WTC11 (cell line): ENCODE measurements at regions not wholly inside any gene's neighbourhood (a gene's known extent, or its start where the extent isn't known, plus 50 kb on each side); places are given as distances from the start of the nearest gene placed in this dataset.
"Not testable (repeated sequence)": the region's sequence is repeated elsewhere in the genome, so short reads cannot be mapped to it uniquely, and the experiment has no call there.

Experiments
- ATAC-seq: fragments of 200-7000 bp; cut with Tn5 transposase; 2 replicates; pipeline ENCODE4 v1.10.0; 2021; ENCODE audit warnings: mild to moderate bottlenecking, moderate library complexity
- CTCF ChIA-PET: fragments of 300-600 bp; sonication (Branson Sonifier 250); formaldehyde crosslinking; loops from one replicate; lab custom pipeline; 2021; ENCODE audit warnings: antibody characterized with exemption; lab: Charles Lee
- POLR2A ChIA-PET: fragments of 350-600 bp; sonication (Branson Sonifier 250); formaldehyde crosslinking; loops from one replicate; lab custom pipeline; 2021; ENCODE audit warnings: antibody characterized with exemption; lab: Charles Lee
- DNase-seq: peaks from one replicate; pipeline ENCODE4 v3.0.0; 2021; ENCODE audit warnings: low spot score
- H3K27ac Mint-ChIP-seq: 2 replicates; pipeline ENCODE4 v1.8.0; 2021; ENCODE audit warnings: mixed read lengths
- H3K27me3 Mint-ChIP-seq: 2 replicates; pipeline ENCODE4 v1.8.0; 2021; ENCODE audit warnings: low read depth, mild to moderate bottlenecking, moderate library complexity, mixed read lengths
- H3K36me3 Mint-ChIP-seq: 2 replicates; pipeline ENCODE4 v1.8.0; 2021; ENCODE audit warnings: mixed read lengths
- H3K4me1 Mint-ChIP-seq: 2 replicates; pipeline ENCODE4 v1.8.0; 2022; ENCODE audit warnings: mixed read lengths
- H3K4me3 Mint-ChIP-seq: 2 replicates; pipeline ENCODE4 v1.8.0; 2021; ENCODE audit warnings: mild to moderate bottlenecking, moderate library complexity, mixed read lengths
- H3K9me3 Mint-ChIP-seq: 2 replicates; pipeline ENCODE4 v1.8.0; 2021; ENCODE audit warnings: mixed read lengths
- ETV6 ChIP-seq: sonication (generic); formaldehyde crosslinking; IDR thresholded peaks from 2 replicates; pipeline ENCODE4 v1.8.1; 2022; ENCODE audit warnings: mild to moderate bottlenecking, missing genetic modification reagents
- JAZF1 ChIP-seq: fragments of 250-450 bp; sonication (Bioruptor Pico); IDR thresholded peaks from 2 replicates; pipeline ENCODE4 v1.9.0; 2021; ENCODE audit warnings: moderate library complexity, mild to moderate bottlenecking, inconsistent platforms
- NFE2L1 ChIP-seq: sonication (generic); formaldehyde crosslinking; IDR thresholded peaks from 2 replicates; pipeline ENCODE4 v1.8.1; 2023; ENCODE audit warnings: missing genetic modification reagents
- NR3C1 ChIP-seq: sonication (generic); formaldehyde crosslinking; conservative IDR thresholded peaks from 2 replicates; pipeline ENCODE4 v1.8.1; 2023; ENCODE audit warnings: low read depth, mild to moderate bottlenecking, missing genetic modification reagents
- PRDM15 ChIP-seq: sonication (generic); formaldehyde crosslinking; IDR thresholded peaks from 2 replicates; pipeline ENCODE4 v1.8.0; 2022; ENCODE audit warnings: missing genetic modification reagents
- PREB ChIP-seq: sonication (generic); formaldehyde crosslinking; IDR thresholded peaks from 2 replicates; pipeline ENCODE4 v1.8.1; 2022; ENCODE audit warnings: mild to moderate bottlenecking, missing genetic modification reagents, moderate library complexity, borderline replicate concordance
- ZNF121 ChIP-seq: sonication (generic); formaldehyde crosslinking; IDR thresholded peaks from 2 replicates; pipeline ENCODE4 v1.8.0; 2023; ENCODE audit warnings: missing genetic modification reagents
- ZNF317 ChIP-seq: sonication (generic); formaldehyde crosslinking; IDR thresholded peaks from 2 replicates; pipeline ENCODE4 v1.8.1; 2023; ENCODE audit warnings: low read depth, mild to moderate bottlenecking, moderate library complexity, missing genetic modification reagents, borderline replicate concordance
- TF ChIP-seq, protein P1 (sequence below): sonication (generic); formaldehyde crosslinking; IDR thresholded peaks from 2 replicates; pipeline ENCODE4 v1.8.1; 2023; ENCODE audit warnings: mild to moderate bottlenecking, missing genetic modification reagents, borderline replicate concordance
- TF ChIP-seq, protein P2 (sequence below): sonication (generic); formaldehyde crosslinking; IDR thresholded peaks from 2 replicates; pipeline ENCODE4 v1.8.0; 2023; ENCODE audit warnings: missing genetic modification reagents
- TF ChIP-seq, protein P3 (sequence below): sonication (generic); formaldehyde crosslinking; IDR thresholded peaks from 2 replicates; pipeline ENCODE4 v1.8.0; 2022; ENCODE audit warnings: mild to moderate bottlenecking, missing genetic modification reagents

GRCh38 chr4:1522606-1523005 lies 116.4 kb upstream of the NKX1-1 start:
- ChIA-PET CTCF (interaction anchor here (1.4 to 1.6 kb wide), 2 partner anchors 10 to 167 kb away, joined by 3 to 8 read pairs; no protein-coding TSS in a partner anchor), POLR2A (no interaction called here)
- H3K4me3 Mint-ChIP-seq, result no peak overlapping the region
- ATAC-seq (no peak), DNase-seq (peak; percentile 8)
- H3K27ac Mint-ChIP-seq, result no peak overlapping the region
- no peak for TF ChIP-seq NR3C1
- TF ChIP-seq NFE2L1 (CRISPR knock-in tag), result no peak
- TF ChIP-seq ZNF317 (CRISPR knock-in tag), result no peak
- no peak for TF ChIP-seq PREB
- no peaks in the 10 kb centered on the region for H3K36me3 Mint-ChIP-seq
- H3K4me1 Mint-ChIP-seq, result no peaks in the 10 kb centered on the region
- H3K27me3 Mint-ChIP-seq, result peaks cover 36% of the 10 kb centered on the region
- no peaks in the 10 kb centered on the region; the same call in 1 of the 2 replicates for H3K9me3 Mint-ChIP-seq

- ATAC-seq, result no peak
- Mint-ChIP-seq H3K4me1 (no peaks in the 10 kb centered on the region), H3K27me3 (peaks cover 31% of the 10 kb centered on the region), H3K27ac (no peak overlapping the region), H3K36me3 (no peaks in the 10 kb centered on the region), H3K9me3 (no peaks in the 10 kb centered on the region; the same call in 1 of the 2 replicates), H3K4me3 (no peak overlapping the region)
- ChIA-PET CTCF (interaction anchor here (1.4 to 1.6 kb wide), 2 partner anchors 9 to 166 kb away, joined by 3 to 8 read pairs; no protein-coding TSS in a partner anchor), POLR2A (no interaction called here)
- DNase-seq, result no peak
- no peak for TF ChIP-seq ETV6 (CRISPR knock-in tag)
- TF ChIP-seq JAZF1 (CRISPR knock-in tag), result no peak
- no peak for TF ChIP-seq PRDM15 (CRISPR knock-in tag)
- TF ChIP-seq, protein P1, sequence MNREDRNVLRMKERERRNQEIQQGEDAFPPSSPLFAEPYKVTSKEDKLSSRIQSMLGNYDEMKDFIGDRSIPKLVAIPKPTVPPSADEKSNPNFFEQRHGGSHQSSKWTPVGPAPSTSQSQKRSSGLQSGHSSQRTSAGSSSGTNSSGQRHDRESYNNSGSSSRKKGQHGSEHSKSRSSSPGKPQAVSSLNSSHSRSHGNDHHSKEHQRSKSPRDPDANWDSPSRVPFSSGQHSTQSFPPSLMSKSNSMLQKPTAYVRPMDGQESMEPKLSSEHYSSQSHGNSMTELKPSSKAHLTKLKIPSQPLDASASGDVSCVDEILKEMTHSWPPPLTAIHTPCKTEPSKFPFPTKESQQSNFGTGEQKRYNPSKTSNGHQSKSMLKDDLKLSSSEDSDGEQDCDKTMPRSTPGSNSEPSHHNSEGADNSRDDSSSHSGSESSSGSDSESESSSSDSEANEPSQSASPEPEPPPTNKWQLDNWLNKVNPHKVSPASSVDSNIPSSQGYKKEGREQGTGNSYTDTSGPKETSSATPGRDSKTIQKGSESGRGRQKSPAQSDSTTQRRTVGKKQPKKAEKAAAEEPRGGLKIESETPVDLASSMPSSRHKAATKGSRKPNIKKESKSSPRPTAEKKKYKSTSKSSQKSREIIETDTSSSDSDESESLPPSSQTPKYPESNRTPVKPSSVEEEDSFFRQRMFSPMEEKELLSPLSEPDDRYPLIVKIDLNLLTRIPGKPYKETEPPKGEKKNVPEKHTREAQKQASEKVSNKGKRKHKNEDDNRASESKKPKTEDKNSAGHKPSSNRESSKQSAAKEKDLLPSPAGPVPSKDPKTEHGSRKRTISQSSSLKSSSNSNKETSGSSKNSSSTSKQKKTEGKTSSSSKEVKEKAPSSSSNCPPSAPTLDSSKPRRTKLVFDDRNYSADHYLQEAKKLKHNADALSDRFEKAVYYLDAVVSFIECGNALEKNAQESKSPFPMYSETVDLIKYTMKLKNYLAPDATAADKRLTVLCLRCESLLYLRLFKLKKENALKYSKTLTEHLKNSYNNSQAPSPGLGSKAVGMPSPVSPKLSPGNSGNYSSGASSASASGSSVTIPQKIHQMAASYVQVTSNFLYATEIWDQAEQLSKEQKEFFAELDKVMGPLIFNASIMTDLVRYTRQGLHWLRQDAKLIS (CRISPR knock-in tag), result no peak
- 0 out of 2 replicates have a peak, but pooled peaks have one; percentile 32 for TF ChIP-seq ZNF121 (CRISPR knock-in tag)
- TF ChIP-seq, protein P2, sequence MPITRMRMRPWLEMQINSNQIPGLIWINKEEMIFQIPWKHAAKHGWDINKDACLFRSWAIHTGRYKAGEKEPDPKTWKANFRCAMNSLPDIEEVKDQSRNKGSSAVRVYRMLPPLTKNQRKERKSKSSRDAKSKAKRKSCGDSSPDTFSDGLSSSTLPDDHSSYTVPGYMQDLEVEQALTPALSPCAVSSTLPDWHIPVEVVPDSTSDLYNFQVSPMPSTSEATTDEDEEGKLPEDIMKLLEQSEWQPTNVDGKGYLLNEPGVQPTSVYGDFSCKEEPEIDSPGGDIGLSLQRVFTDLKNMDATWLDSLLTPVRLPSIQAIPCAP (CRISPR knock-in tag), result no peak
Measured at GRCh38 chr4:1521821-1522361, 115.6 kb upstream of the NKX1-1 start.

DNA sequence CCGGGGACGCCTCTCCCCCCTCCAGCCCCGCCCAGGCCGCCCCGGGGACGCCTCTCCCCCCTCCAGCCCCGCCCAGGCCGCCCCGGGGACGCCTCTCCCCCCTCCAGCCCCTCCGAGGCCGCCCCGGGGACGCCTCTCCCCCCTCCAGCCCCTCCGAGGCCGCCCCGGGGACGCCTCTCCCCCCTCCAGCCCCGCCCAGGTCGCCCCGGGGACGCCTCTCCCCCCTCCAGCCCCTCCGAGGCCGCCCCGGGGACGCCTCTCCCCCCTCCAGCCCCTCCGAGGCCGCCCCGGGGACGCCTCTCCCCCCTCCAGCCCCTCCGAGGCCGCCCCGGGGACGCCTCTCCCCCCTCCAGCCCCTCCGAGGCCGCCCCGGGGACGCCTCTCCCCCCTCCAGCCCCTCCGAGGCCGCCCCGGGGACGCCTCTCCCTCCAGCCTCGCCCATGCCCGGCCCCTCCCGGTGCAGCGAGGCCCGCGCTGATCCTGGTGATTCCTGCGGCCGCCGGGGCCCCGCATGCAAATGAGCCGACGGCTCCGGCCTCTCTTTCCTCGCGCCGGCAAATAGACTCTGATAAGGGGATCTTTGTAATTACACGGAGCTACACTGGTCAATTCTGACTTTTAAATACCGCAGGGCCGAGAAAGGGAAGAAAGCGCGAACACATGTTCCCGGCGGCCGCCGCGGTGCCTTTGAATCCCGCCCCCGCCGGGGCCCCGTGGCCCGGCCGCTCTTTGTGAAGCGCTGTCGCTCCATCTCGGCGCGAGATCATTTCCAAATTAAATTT lies 114.7 kb upstream of the NKX1-1 start:
- H3K4me3 Mint-ChIP-seq, result peak overlapping the region; percentile 47
- peaks cover 29% of the 10 kb centered on the region for H3K27me3 Mint-ChIP-seq
- DNase-seq (peak; percentile 42), ATAC-seq (peak; percentile 34)
- CTCF ChIA-PET, result interaction anchor here (1.4 to 1.6 kb wide), 2 partner anchors 9 to 165 kb away, joined by 3 to 8 read pairs; no protein-coding TSS in a partner anchor
- POLR2A ChIA-PET, H3K4me1 Mint-ChIP-seq, H3K36me3 Mint-ChIP-seq, H3K9me3 Mint-ChIP-seq, H3K27ac Mint-ChIP-seq: not testable (repeated sequence)
- TF ChIP-seq, protein P3, sequence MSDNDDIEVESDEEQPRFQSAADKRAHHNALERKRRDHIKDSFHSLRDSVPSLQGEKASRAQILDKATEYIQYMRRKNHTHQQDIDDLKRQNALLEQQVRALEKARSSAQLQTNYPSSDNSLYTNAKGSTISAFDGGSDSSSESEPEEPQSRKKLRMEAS (CRISPR knock-in tag), result peak; percentile 22; the same call in 1 of the 2 replicates
- TF ChIP-seq, all 79 proteins: peak for 1; not testable (repeated sequence) for 78
